H9 (cell line): ENCODE measurements at regions not wholly inside any gene's neighbourhood (a gene's known extent, or its start where the extent isn't known, plus 50 kb on each side); places are given as distances from the start of the nearest gene placed in this dataset.

Experiments used
- DNase-seq: peaks from one replicate; pipeline ENCODE4 v3.0.0-alpha.2; 2017
- H2AFZ ChIP-seq: one replicate; pipeline ENCODE4 v1.6.1; 2013; ENCODE audit warnings: mild to moderate bottlenecking, low read length, control low read depth, moderate library complexity
- H2AK5ac ChIP-seq: 2 replicates; pipeline ENCODE4 v1.6.1; 2013; ENCODE audit warnings: low read length, control low read depth, mixed read lengths; ENCODE audit not compliant: insufficient read length
- H2BK120ac ChIP-seq: one replicate; pipeline ENCODE4 v1.6.1; 2013; ENCODE audit warnings: low read depth, mild to moderate bottlenecking, low read length, control low read depth, inconsistent platforms; ENCODE audit not compliant: poor library complexity, severe bottlenecking
- H2BK12ac ChIP-seq: 2 replicates; pipeline ENCODE4 v1.6.1; 2013; ENCODE audit warnings: low read length, control low read depth, mixed read lengths, low read depth; ENCODE audit not compliant: insufficient read length
- H2BK15ac ChIP-seq: 2 replicates; pipeline ENCODE4 v1.6.1; 2013; ENCODE audit warnings: low read depth, low read length, control low read depth
- H2BK20ac ChIP-seq: one replicate; pipeline ENCODE4 v1.6.1; 2013; ENCODE audit warnings: low read depth, mild to moderate bottlenecking, low read length, control low read depth, inconsistent platforms; ENCODE audit not compliant: poor library complexity, severe bottlenecking
- H2BK5ac ChIP-seq: 2 replicates; pipeline ENCODE4 v1.6.1; 2013; ENCODE audit warnings: low read length, control low read depth, mixed read lengths; ENCODE audit not compliant: insufficient read length
- H3K14ac ChIP-seq: 2 replicates; pipeline ENCODE4 v1.6.1; 2013; ENCODE audit warnings: low read length, control low read depth; ENCODE audit not compliant: insufficient read depth
- H3K18ac ChIP-seq: 2 replicates; pipeline ENCODE4 v1.6.1; 2013; ENCODE audit warnings: low read depth, mild to moderate bottlenecking, mixed read lengths, low read length, control low read depth; ENCODE audit not compliant: insufficient read length
- H3K23ac ChIP-seq: 2 replicates; pipeline ENCODE4 v1.6.1; 2013; ENCODE audit warnings: low read length, control low read depth, mixed read lengths, low read depth; ENCODE audit not compliant: insufficient read length
- H3K23me2 ChIP-seq: 2 replicates; pipeline ENCODE4 v1.6.1; 2013; ENCODE audit warnings: low read depth, mild to moderate bottlenecking, mixed read lengths, low read length, control low read depth; ENCODE audit not compliant: insufficient read length, poor library complexity, severe bottlenecking
- H3K27ac ChIP-seq: 2 replicates; pipeline ENCODE4 v1.5.1; 2013; ENCODE audit warnings: low read length, control low read depth, mixed read lengths, low read depth; ENCODE audit not compliant: insufficient read length
- H3K27me3 ChIP-seq: 2 replicates; pipeline ENCODE4 v1.6.1; 2013; ENCODE audit warnings: low read length, control low read depth, inconsistent platforms; ENCODE audit not compliant: insufficient read depth
- H3K4ac ChIP-seq: 2 replicates; pipeline ENCODE4 v1.6.1; 2013; ENCODE audit warnings: low read depth, mild to moderate bottlenecking, control low read depth, inconsistent platforms, low read length, moderate library complexity
- H3K4me1 ChIP-seq: 2 replicates; pipeline ENCODE4 v1.6.1; 2013; ENCODE audit warnings: low read length, control low read depth, inconsistent platforms; ENCODE audit not compliant: insufficient read depth
- H3K4me2 ChIP-seq: 2 replicates; pipeline ENCODE4 v1.6.1; 2013; ENCODE audit warnings: low read length, control low read depth, mixed read lengths; ENCODE audit not compliant: insufficient read length, insufficient read depth
- H3K56ac ChIP-seq: 2 replicates; pipeline ENCODE4 v1.6.1; 2013; ENCODE audit warnings: low read depth, mild to moderate bottlenecking, mixed read lengths, low read length, control low read depth; ENCODE audit not compliant: insufficient read length
- H3K79me1 ChIP-seq: 2 replicates; pipeline ENCODE4 v1.6.1; 2013; ENCODE audit warnings: low read depth, mild to moderate bottlenecking, moderate library complexity, low read length, control low read depth, inconsistent platforms; ENCODE audit not compliant: insufficient read depth, poor library complexity, severe bottlenecking
- H3K79me2 ChIP-seq: 2 replicates; pipeline ENCODE4 v1.6.1; 2013; ENCODE audit warnings: low read length, control low read depth, inconsistent platforms; ENCODE audit not compliant: insufficient read depth
- H3K9ac ChIP-seq: 2 replicates; pipeline ENCODE4 v1.6.1; 2013; ENCODE audit warnings: low read length, control low read depth, mixed read lengths; ENCODE audit not compliant: insufficient read length; ENCODE audit errors: extremely low read depth
- H3K9me3 ChIP-seq: one replicate; pipeline ENCODE4 v1.6.1; 2013; ENCODE audit warnings: low read depth, low read length, inconsistent platforms; ENCODE audit not compliant: control insufficient read depth
- H3T11ph ChIP-seq: one replicate; pipeline ENCODE4 v1.6.1; 2013; ENCODE audit warnings: mild to moderate bottlenecking, low read length, control low read depth, inconsistent platforms
- H4K20me1 ChIP-seq: one replicate; pipeline ENCODE4 v1.6.1; 2013; ENCODE audit not compliant: control insufficient read depth, insufficient read length, insufficient read depth
- H4K5ac ChIP-seq: 2 replicates; pipeline ENCODE4 v1.6.1; 2013; ENCODE audit warnings: low read depth, mild to moderate bottlenecking, mixed read lengths, low read length, control low read depth; ENCODE audit not compliant: insufficient read length
- H4K8ac ChIP-seq: replicated peaks from 2 replicates; pipeline ENCODE4 v1.6.1; 2013; ENCODE audit warnings: low read length, control low read depth, mixed read lengths, low read depth; ENCODE audit not compliant: insufficient read length
- H4K91ac ChIP-seq: 2 replicates; pipeline ENCODE4 v1.6.1; 2013; ENCODE audit warnings: low read depth, mild to moderate bottlenecking, moderate library complexity, mixed read lengths, low read length, control low read depth; ENCODE audit not compliant: insufficient read length
- H3K27ac Mint-ChIP-seq, 3 experiments: 2 replicates in 2 of 3; 3 replicates in 1 of 3; pipeline ENCODE4 v1.8.0; 2020 to 2021; ENCODE audit warnings: mixed read lengths in 3 of 3, mild to moderate bottlenecking in 1 of 3, moderate library complexity in 1 of 3
- H3K27me3 Mint-ChIP-seq: 2 replicates; pipeline ENCODE4 v1.8.0; 2021; ENCODE audit warnings: low read depth, mild to moderate bottlenecking, moderate library complexity, mixed read lengths
- H3K36me3 Mint-ChIP-seq, 3 experiments: 2 replicates in 2 of 3; 3 replicates in 1 of 3; pipeline ENCODE4 v1.8.0; 2020 to 2021; ENCODE audit warnings: low read depth in 3 of 3, mixed read lengths in 3 of 3; ENCODE audit not compliant: insufficient read depth in 1 of 3
- H3K4me1 Mint-ChIP-seq, 2 experiments: 2 replicates each; pipeline ENCODE4 v1.8.0; 2020; ENCODE audit warnings: mixed read lengths in 2 of 2
- H3K4me3 Mint-ChIP-seq, 2 experiments: 2 replicates in 1 of 2; 3 replicates in 1 of 2; pipeline ENCODE4 v1.8.0; 2020 to 2021; ENCODE audit warnings: mild to moderate bottlenecking in 2 of 2, mixed read lengths in 2 of 2, moderate library complexity in 1 of 2
- H3K9me3 Mint-ChIP-seq, 2 experiments: 2 replicates in 1 of 2; 3 replicates in 1 of 2; pipeline ENCODE4 v1.8.0; 2020; ENCODE audit warnings: mild to moderate bottlenecking in 2 of 2, mixed read lengths in 2 of 2, moderate library complexity in 1 of 2
- WGBS: extraction: QIAGEN DNeasy Blood & Tissue Kit; methylation state at CpG from one replicate; pipeline ENCODE4 v1.1.7; 2013; ENCODE audit warnings: missing lambda C conversion rate, low lambda C conversion rate, mixed read lengths; ENCODE audit not compliant: insufficient read length; ENCODE audit errors: extremely low coverage; 5-methylcytosine and 5-hydroxymethylcytosine counted together
- TF ChIP-seq, protein P1 (sequence below): fragments of 200-600 bp; sonication (generic); conservative IDR thresholded peaks from 3 replicates; pipeline ENCODE4 v1.8.0; 2021; ENCODE audit warnings: antibody characterized with exemption, mild to moderate bottlenecking

GRCh38 chr2:216802516-216803215, 57.2 kb downstream of the TNP1 start:
- H3K4me1 Mint-ChIP-seq = no peaks in the 10 kb centered on the region
- no peak overlapping the region for H2BK15ac ChIP-seq
- no peak overlapping the region for H3K9ac ChIP-seq
- H2BK5ac ChIP-seq = no peak overlapping the region
- H3K4ac ChIP-seq = no peak overlapping the region
- no CpG with 5 or more reads among the region's 10 CpGs for WGBS
- no peaks in the 10 kb centered on the region for H3K4me1 ChIP-seq
- H3K9me3 ChIP-seq = no peaks in the 10 kb centered on the region
- no peak overlapping the region for H3K4me3 Mint-ChIP-seq
- no peak overlapping the region for H2BK20ac ChIP-seq
- no peak overlapping the region for H4K8ac ChIP-seq
- no peaks in the 10 kb centered on the region for H3K79me2 ChIP-seq
- H2BK12ac ChIP-seq = no peak overlapping the region
- no peak overlapping the region for H3K27ac Mint-ChIP-seq
- no peaks in the 10 kb centered on the region for H3K79me1 ChIP-seq
- H3K14ac ChIP-seq = no peak overlapping the region
- H3K27me3 ChIP-seq = no peaks in the 10 kb centered on the region
- H3K23ac ChIP-seq = no peak overlapping the region
- no peaks in the 10 kb centered on the region; a peak in 1 of 5 replicates for H3K9me3 Mint-ChIP-seq
- no peak overlapping the region for H2BK120ac ChIP-seq
- no peak overlapping the region for H3T11ph ChIP-seq
- no peak for DNase-seq
- TF ChIP-seq, protein P1, sequence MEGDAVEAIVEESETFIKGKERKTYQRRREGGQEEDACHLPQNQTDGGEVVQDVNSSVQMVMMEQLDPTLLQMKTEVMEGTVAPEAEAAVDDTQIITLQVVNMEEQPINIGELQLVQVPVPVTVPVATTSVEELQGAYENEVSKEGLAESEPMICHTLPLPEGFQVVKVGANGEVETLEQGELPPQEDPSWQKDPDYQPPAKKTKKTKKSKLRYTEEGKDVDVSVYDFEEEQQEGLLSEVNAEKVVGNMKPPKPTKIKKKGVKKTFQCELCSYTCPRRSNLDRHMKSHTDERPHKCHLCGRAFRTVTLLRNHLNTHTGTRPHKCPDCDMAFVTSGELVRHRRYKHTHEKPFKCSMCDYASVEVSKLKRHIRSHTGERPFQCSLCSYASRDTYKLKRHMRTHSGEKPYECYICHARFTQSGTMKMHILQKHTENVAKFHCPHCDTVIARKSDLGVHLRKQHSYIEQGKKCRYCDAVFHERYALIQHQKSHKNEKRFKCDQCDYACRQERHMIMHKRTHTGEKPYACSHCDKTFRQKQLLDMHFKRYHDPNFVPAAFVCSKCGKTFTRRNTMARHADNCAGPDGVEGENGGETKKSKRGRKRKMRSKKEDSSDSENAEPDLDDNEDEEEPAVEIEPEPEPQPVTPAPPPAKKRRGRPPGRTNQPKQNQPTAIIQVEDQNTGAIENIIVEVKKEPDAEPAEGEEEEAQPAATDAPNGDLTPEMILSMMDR = no peak
- no peaks in the 10 kb centered on the region for H3K36me3 Mint-ChIP-seq
- H3K23me2 ChIP-seq = no peaks in the 10 kb centered on the region
- no peak overlapping the region for H3K56ac ChIP-seq
- no peak overlapping the region for H2AK5ac ChIP-seq
- no peak overlapping the region for H3K27ac ChIP-seq
- H3K18ac ChIP-seq = no peak overlapping the region
- H3K4me2 ChIP-seq = no peak overlapping the region
- no peak overlapping the region for H2AFZ ChIP-seq
- no peak overlapping the region for H4K5ac ChIP-seq
- no peaks in the 10 kb centered on the region for H4K20me1 ChIP-seq
- H4K91ac ChIP-seq = no peak overlapping the region
- H3K27me3 Mint-ChIP-seq = peaks cover 7% of the 10 kb centered on the region
